UCSD-AML1 (cell line): ENCODE measurements at regions not wholly inside any gene's neighbourhood (a gene's known extent, or its start where the extent isn't known, plus 50 kb on each side); places are given as distances from the start of the nearest gene placed in this dataset.

ENCODE experiments used
- DNase-seq: peaks from one replicate; lab custom pipeline; 2025; ENCODE audit not compliant: unreplicated experiment; lab: John Stamatoyannopoulos, UW

DNA sequence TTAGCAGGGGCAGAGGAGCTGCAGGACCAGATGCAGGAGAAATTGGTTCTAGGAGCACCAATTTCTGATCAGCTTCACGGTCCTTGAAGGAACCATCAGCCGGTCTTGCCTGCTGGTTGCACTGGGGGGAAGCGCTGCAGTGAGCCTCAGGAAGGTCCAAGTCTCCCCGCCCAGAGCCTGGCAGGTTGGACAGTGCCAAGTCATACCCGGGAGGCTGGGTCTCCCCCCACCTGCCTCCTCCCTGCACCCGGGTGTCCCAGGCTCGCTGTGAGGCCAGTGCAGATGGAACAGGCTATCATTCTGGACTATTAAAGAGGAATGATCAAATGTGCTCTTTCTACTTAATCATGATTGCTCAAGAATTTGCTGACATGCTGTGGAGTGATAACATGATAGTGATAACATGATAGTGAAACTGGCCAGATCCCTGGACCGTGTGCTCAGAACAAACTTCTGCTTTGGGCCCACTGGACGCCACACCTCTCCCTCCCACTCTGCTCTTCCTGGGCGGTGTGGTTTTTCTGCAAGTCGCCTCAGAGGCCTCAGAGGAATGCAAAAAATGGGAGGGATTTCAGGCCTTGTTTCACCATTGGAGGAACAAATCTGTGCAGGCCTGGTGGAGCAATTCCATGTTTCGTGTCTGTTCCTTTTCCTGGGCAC is 236.0 kb downstream of the IRF8 start:
- no peak for DNase-seq

DNA sequence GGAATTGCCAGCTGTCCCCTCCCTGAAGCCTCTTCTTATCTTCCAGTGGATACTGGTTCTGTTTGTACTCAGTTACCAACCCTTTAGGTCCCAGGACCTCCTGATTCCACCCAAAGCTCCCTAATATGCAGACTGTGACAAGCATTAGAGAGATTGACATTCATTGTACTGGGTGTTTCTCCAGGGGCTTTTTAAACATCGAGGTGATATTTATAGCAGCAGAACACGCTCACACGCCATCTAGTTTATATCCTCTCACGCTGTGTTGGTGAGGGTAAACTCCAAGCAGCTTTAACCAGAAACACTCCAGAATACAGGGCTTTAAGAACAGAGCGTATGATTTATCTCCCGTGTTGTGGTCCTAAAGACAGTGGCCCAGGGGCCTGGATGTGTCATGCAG is 238.4 kb downstream of the IRF8 start:
- no peak for DNase-seq

DNA sequence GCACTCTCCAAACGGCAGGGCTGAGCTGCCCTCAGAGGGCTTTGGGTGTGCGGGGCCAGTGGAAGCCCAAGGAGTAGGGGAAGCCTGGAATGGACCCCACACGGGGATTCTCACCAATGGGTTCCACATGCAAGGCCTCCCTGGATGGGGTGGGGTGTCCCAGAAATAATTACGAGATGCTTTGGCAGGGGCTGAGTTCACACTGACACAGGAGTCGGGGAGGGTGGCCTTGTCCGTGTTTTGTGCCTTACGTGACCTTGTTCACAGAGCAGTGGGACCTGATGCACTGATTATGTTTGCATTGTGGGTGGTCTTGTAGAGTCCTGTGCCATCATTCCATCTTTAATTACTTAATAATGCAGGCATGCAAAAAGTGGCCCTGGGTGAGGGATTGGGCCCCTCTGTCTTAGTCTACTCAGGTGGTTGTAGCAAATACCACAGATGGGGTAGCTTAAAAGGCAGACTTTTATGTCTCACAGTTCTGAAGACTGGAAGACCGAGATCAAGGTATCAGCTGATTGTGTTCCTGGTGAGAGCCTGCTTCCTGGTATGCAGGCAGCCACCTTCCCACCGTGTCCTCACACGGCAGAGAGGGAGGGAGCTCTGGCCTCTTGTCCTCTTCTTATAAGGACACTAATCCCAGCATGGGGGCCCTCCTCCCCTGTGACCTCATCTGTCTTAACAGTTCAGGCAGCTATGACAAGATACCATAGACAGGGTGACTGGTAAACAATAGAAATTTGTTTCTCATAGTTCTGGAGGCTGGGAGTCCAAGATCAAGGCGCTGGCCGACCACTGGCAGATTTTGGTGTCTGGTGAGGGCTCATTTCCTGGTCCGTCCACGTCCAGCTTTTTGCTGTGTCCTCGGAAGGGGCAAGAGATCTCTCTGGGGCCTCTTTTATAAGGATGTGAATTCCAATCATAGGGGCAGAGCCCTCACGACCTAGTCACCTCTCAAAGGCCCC is 239.4 kb downstream of the IRF8 start:
- no peak for DNase-seq

DNA sequence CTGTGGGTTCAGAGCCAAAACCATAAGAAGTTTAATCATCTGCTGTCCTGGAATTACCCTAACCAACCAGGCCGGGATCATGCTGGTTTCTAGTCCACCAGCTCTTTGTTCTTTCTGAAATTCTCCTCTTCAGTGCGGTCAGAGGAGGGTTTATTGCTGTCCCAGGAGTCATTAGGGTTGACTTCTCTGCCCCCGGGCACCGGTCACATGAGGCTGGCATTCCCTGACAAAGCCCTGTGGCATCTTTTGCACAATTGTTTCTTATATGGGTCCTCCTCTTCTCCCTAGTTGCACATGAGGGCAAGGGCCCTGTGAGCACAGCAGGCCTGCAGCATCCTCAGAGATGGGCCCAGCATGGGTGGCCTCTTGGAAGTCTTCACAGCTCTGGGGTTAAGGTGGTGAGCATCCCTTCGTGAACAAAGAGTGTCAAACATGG is 243.9 kb downstream of the IRF8 start:
- no peak for DNase-seq

DNA sequence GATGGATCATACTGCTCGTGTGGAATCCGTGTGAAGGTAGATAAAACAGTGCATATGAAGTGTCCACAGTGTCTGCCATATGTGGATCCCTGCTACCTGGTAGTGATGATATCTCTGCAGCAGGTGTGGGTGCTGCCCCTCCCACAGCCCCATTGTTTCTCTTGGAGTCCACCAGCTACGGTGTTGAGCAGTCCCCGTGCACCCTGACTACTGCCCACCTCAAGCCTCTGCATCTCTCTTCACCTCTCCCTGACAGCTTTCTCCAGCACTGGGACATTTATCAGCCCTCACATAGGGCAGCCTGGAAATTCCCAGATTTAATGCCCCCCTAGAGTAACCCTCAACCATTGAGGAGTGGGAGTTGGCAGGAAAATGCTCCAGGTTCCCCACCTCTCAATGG is 244.7 kb downstream of the IRF8 start:
- DNase-seq, result no peak

DNA sequence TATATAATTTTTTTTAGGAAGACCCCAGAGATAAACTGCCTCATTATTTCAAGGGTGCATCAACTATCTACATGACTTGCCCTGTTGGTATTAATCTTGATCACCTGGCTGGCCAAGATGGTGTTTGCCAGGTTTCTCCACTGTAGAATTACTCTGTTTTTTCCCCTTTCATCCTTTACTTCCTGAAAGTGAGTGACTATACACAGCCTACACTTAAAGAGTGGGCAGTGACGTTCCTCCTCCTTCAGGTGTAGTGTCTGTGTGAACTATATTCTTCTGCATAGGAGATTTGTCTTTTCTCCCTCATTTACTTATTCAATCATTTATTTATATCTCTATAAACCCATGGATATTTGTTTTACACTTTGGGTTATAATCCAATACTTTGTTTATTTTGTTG is 246.7 kb downstream of the IRF8 start:
- DNase-seq, result no peak

DNA sequence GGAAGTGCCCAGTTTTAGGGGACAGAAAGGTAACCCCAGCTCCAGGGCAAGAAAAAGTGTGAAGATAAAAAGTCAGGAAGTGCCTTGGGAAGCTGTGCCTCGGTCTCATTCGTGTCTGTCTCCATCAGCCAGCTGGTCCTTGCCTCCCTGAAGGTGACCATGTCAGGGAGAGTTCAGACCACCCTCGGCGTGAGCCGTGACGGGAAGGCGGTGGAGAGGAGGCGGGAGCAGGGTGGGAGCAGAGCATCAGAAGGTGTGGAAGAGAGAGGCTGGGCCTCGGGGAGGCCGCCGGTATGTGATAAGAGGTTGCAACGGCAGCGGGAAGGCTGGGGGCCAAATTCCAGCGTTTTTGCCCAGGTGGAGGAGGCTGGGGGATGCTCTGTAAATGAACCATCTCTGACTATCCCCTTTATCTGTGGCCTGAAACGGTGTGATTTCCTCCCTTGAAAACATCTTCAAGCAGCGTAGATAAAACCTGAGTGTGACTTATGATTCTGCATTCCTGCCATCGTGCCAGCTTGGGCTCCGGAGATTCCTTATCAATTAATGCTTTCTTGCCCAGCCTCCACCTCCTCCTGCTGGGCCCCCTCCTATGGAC is 251.8 kb downstream of the IRF8 start:
- DNase-seq, result no peak

DNA sequence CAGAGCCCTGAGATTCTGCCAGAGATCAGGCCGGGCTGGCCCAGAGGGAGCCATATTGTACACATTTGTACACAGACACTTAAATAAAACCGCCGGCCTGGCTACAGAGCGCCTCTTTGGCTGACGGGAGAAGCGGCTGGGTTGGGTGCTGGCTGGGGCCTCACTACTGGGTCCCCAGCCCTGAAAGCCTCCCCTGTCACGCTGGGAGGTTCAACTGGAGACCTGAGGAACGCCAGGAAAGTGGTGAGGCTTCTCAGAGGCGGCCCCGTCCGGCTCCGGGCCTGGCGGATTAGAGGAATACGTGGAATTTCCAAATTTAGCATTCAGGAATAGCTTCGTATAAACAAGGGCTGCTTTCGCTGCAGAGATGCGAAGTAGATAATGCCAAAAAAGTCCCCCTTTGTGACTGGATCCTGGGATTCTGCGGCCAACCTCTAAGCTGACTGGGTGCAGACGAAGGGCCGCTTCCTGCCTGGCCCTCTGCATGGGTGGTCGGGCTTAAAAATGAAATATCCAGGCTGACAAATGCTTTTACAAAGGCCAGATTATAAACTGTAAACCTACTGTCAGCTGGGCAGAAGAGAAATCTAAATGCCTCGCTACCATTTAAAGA is 252.4 kb downstream of the IRF8 start:
- no peak for DNase-seq

DNA sequence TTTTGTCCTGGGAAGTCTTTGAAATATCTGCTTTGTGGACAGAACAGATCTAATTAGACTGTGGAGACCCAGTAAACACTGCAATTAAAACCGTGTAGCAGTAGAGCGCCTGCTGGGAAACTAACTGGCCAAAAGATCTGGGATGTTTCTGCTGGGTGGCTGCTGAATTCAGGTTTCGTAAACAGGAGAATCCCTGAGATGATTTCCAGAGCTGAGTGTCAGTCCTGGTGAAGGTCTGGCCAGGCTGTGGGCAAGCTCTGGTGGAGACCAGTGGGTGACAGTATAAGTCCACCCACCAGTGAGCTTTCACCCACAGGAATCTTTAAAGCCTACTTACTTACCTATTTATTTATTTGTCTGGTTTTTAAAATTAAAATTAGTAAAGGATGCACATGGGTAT is 257.2 kb downstream of the IRF8 start:
- DNase-seq, result no peak

DNA sequence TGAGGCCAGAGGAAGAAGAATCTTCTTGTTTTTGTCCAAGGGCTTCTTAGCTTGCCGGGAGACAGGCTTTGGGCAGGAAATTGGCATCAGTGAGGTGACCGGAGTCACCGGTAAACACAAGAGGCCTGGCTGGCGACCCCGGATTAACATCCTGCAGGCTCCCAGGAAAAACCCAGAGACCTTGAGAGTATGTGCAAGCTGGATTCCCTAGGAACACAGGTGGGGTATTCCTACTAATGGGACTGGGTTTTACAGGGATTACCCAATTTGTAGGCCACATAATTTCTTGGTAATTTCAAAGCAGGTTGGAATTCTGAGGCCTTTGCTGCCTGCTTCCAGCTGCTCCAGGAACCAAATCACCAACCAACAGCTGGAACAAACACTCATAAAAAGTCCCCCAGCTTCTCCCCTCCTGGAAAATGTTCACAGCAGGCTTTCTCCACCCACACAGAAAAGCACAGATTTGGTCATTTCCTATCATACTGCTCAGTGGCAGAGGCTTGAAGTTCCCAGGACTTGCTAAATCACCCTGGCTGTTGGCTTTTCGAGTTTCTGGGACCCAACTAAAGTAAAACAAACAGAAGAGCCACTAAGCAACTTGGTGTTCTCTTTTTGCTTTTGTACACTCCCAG is 258.8 kb downstream of the IRF8 start:
- DNase-seq, result no peak

DNA sequence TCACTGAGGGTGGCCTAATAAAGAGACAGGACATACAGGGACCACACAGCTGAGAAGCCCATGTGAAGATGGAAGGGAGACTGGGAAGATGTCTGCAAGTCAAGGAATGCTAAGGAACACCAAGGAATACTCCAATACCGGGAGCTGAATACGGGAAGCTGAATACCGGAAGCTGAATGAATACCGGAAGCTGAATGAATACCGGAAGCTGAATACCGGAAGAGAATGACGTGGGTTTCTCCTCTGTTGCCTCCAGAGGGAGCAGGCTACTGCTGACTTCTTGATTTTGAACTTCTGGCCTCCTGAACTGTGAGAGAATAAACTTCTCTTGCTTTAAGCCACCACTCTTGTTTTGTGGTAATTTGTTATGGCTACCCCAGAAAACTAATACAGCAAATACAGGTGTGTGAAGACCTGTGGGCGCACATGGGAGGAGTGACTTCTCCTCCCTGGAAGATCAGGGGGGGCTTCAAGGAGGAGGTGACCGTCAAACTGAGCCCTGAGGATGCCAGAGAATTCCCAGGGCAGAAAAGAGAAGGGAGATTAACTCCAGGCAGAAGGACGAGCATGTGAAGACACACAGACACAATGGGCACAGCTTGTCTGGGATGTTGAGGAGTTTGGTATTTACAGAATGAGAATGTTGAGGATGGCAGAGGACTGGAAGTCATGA is 259.9 kb downstream of the IRF8 start:
- no peak for DNase-seq

DNA sequence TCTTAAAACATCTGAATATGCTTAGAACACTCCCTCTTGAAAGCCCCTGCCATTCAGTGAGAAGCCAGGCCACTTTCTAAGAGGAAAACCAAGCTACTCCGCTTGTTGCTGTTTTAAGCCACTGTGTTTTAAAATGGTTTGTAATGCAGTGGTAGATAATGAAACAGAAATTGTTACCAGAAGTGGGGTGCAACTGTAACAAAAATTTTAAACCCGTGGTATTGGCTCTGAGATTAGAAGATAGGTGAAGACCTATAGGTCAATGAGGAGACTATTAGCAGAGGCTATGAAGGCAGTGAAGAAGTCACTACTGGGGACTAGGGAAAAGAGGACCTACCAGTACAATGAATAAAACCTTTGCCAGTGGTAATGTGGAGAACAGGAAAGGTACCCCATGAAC is 266.5 kb downstream of the IRF8 start:
- no peak for DNase-seq

DNA sequence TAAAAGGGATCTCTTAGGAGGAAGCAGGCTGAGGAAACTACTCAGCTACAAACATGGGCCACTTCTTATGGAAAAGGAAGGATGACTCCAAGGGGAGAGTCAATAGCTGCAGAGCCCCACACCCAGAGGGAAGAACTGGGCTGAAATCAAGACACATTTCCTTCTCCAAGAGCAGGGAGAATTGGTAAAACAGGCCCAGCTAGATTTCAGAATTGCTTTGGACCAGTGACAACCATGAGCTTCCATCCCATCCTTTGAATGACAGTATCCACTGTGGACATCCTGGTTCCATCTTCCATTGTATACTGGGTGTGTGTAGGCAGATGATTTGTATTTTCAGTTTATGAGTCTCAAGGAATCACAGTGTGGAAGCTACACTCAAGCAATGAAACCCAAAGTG is 267.5 kb downstream of the IRF8 start:
- no peak for DNase-seq

DNA sequence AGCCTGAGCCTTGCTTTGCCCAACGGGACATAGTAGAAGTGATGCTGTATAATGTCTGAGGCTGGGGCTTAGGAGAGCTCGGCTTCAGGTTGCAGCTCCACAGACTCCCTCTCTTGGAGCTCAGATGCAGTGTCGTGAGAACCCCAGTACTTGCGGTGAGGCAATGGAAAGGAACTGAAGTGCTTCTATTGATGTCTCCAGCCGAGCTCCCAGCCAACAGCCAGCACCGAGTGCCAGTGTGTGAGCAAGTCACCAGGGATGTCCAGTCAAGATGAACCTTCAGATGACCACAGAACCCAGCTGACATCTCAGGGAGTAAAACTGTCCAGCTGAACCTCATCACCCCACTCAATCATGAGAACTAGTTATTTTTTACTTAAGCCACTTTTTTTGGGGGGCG is 268.1 kb downstream of the IRF8 start:
- no peak for DNase-seq

DNA sequence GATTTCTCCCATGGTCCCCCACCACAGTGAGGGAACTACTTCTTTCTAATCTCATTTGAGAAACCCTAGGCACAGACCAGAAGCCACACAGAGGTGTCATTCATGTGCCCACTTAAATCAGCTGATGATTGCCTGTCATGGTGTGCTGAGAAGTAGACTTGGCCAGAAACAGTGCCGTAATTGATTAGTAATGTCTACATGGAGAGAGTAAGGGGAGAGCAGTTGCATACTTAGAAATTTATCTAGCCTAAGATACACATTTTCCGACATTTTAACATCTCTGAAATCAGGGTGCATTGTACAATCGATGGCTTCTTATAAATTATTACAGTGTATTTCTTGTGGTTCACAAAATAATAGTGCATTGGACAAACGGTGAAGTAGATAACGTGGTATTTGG is 271.8 kb downstream of the IRF8 start:
- DNase-seq, result no peak

DNA sequence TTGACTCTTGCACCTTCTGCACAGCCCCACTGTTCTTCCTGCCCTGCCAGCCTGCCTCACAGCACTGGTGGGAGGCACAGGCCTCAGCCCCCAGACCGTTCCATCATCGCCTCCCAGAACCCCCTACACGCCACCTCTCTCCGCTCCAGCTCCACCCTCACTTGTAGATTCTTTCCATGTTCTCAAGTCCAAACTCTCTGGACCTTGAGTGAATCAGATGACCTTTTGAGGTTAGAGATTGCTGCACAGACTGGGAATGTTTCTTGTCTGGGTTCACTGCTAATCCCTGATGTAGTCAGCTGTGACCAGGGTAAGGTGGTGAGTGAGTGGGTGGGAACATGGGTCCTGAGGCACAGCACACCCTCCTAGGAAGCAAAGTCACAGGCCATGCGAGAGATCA is 272.4 kb downstream of the IRF8 start:
- DNase-seq, result no peak

DNA sequence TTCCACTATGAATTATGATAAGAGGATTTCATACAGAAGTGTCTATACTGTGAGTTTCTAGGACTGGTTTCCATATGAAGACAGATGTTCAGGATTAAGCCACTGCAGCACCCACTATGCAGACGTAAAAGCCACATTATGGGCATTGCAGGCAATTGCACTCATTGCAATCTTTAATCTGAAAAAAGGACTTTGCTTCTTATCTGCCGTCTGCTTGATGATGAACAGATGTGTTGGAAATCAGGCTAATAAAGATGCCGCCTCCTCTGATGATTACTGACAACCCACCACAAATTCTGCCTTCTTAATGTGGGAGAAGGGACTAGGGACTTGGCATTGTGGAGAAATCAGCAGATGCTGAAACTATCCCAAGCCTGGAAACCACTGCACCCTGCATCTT is 276.9 kb downstream of the IRF8 start:
- no peak for DNase-seq

DNA sequence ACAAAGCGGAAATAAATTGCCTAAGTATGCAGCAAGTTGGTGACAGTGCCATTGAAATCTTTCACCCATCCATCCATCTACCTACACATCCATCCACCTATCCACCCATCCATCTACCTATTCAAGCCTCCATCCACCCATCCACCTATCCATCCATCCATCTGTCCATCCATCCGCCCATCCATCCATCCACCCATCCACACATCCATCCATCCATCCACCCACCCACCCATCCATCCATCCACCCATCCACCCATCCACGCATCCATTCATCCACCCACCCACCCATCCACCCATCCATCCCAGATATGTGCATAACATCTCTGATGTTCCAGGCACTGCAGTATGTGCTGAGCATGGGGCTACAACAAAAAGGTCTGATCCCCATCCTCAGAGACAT is 277.5 kb downstream of the IRF8 start:
- no peak for DNase-seq

DNA sequence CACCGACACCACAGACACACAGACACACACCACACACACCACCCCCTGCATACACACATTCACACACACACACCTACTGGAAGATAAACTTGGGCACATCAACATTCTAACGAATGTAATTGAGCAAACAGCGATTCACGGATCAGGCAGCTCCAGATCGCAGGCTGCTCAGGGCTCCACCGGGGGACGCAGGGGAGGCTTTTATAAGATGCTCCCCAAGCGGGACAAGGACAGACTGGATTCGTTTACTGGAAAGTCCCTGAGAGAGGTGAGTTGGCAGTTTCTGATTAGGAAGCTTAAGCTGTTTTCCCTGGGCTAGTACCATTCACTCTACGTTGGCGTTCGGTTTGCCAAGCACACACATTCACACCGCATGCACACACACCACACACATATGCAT is 281.3 kb downstream of the IRF8 start:
- DNase-seq, result no peak

DNA sequence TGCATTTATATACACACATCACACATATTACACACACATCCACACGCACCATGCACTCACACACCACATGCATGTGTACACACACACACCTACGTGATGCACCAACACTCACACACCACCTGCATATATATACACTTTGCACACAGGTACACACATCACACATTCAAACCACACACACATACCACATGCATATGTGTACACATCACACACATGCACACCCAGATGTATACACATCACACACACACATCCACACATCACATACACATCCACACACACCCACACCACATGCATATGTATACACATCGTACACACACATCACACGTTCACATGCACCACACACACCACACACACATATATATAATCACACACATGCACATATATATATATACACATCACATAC is 281.8 kb downstream of the IRF8 start:
- no peak for DNase-seq

DNA sequence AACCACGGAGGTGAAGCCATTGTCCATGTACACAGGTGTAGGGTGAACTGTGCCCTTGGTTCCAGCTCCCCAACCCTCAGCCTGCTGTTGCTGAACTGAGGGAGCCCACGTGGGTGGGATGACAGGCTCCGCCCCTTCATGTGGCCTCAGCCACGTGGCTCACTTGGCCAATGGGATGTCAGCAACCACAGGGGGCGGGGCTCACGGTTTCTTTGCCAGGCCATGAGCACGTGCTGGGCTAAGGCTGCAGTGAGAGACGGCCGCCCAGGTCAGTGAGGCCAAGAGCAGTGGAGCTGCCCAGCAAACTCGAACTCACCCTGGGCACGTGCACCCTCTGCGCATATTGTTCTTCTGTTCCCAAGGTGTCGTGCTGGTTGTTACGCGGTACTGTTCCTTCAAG is 282.6 kb downstream of the IRF8 start:
- DNase-seq, result no peak
